Neural crest cell (in vitro differentiated cells): ENCODE measurements at regions not wholly inside any gene's neighbourhood (a gene's known extent, or its start where the extent isn't known, plus 50 kb on each side); places are given as distances from the start of the nearest gene placed in this dataset.

Experiments used
- DNase-seq: peaks from one replicate; pipeline ENCODE4 v3.0.0; 2021; ENCODE audit warnings: low read depth, mixed read lengths, low spot score
- H3K27ac Mint-ChIP-seq: one replicate; pipeline ENCODE4 v1.8.0; 2021; ENCODE audit warnings: mild to moderate bottlenecking, mixed read lengths; ENCODE audit not compliant: unreplicated experiment
- H3K27me3 Mint-ChIP-seq: 2 replicates; pipeline ENCODE4 v1.8.0; 2021; ENCODE audit warnings: low read depth, mild to moderate bottlenecking, mixed read lengths
- H3K36me3 Mint-ChIP-seq: 2 replicates; pipeline ENCODE4 v1.8.0; 2021; ENCODE audit warnings: low read depth, mild to moderate bottlenecking, mixed read lengths
- H3K4me1 Mint-ChIP-seq: 2 replicates; pipeline ENCODE4 v1.8.0; 2021; ENCODE audit warnings: mixed read lengths
- H3K4me3 Mint-ChIP-seq: one replicate; pipeline ENCODE4 v1.8.0; 2021; ENCODE audit warnings: mild to moderate bottlenecking, mixed read lengths
- H3K9me3 Mint-ChIP-seq: 2 replicates; pipeline ENCODE4 v1.8.0; 2021; ENCODE audit warnings: mixed read lengths
- TF ChIP-seq, protein P1 (sequence below): fragments of 200-600 bp; sonication (generic); conservative IDR thresholded peaks from 2 replicates; pipeline ENCODE4 v1.5.0; 2021; ENCODE audit warnings: antibody characterized with exemption, mild to moderate bottlenecking

DNA sequence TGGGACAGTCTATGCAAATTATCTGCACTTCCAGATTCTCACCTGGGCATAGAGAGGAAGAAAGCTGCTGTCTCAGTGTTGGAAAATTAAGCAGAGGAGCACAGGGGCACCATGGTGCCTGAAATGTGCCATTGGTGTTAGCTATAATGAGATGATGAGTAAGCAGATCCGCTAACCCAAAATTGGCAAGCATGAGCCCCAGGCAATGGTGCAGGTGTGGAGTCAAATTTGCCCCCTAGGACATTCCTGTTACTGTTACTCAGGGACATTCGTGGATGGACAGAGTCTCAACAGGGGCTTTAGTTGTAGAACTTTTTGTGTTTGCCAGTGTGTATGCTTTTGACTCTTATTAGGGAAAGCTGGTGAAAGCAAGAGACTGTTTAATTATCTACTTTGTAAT, 385.2 kb upstream of the KLF6 start:
- H3K4me3 Mint-ChIP-seq = no peak overlapping the region
- no peaks in the 10 kb centered on the region for H3K4me1 Mint-ChIP-seq
- no peak for DNase-seq
- TF ChIP-seq, protein P1, sequence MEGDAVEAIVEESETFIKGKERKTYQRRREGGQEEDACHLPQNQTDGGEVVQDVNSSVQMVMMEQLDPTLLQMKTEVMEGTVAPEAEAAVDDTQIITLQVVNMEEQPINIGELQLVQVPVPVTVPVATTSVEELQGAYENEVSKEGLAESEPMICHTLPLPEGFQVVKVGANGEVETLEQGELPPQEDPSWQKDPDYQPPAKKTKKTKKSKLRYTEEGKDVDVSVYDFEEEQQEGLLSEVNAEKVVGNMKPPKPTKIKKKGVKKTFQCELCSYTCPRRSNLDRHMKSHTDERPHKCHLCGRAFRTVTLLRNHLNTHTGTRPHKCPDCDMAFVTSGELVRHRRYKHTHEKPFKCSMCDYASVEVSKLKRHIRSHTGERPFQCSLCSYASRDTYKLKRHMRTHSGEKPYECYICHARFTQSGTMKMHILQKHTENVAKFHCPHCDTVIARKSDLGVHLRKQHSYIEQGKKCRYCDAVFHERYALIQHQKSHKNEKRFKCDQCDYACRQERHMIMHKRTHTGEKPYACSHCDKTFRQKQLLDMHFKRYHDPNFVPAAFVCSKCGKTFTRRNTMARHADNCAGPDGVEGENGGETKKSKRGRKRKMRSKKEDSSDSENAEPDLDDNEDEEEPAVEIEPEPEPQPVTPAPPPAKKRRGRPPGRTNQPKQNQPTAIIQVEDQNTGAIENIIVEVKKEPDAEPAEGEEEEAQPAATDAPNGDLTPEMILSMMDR = no peak
- peaks cover 12% of the 10 kb centered on the region for H3K9me3 Mint-ChIP-seq
- no peaks in the 10 kb centered on the region for H3K27me3 Mint-ChIP-seq
- no peak overlapping the region for H3K27ac Mint-ChIP-seq
- H3K36me3 Mint-ChIP-seq = peaks cover 10% of the 10 kb centered on the region

DNA sequence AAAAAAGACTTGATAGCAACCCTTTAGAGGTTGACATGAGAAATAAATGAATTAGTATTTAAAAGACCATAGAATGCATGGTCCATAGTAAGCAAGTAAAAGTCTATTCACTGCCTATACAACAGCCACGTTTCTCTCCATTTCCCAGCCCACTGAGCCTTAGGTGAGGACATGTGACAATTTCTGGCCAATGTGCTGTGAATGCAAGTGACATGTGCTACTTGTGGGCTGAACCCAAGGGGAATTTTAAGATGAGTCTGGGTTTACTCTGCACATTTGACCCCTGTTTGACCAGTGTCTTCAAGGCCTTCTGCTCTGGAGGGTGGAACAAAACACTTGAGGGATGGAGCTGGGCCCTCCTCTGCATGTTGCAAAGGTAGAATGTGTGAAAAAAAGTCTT, 384.4 kb upstream of the KLF6 start:
- TF ChIP-seq, protein P1 = no peak
- Mint-ChIP-seq H3K4me3 (no peak overlapping the region), H3K36me3 (peaks cover 10% of the 10 kb centered on the region), H3K27me3 (no peaks in the 10 kb centered on the region), H3K4me1 (no peaks in the 10 kb centered on the region), H3K27ac (no peak overlapping the region), H3K9me3 (peaks cover 12% of the 10 kb centered on the region)
- DNase-seq = no peak

DNA sequence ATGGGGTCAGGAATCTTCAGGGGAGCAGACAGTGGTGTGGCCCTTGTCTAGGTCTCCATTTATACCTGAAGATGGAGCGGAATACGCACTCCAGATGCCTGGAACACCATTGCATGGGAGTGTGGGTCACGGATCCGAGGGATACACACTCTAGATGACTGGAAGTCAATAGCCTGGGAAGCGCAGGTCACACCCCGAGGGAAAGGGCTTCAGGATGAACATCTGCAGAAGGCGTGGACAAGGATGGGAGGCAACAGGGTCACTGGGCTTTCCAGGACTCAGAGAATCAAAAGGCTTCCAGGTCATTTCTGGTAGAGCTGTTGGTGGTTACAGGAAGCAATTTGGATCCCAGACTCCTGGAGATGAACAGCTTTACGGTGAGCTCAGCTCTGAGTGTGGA, 382.2 kb upstream of the KLF6 start:
- TF ChIP-seq, protein P1 = no peak

DNA sequence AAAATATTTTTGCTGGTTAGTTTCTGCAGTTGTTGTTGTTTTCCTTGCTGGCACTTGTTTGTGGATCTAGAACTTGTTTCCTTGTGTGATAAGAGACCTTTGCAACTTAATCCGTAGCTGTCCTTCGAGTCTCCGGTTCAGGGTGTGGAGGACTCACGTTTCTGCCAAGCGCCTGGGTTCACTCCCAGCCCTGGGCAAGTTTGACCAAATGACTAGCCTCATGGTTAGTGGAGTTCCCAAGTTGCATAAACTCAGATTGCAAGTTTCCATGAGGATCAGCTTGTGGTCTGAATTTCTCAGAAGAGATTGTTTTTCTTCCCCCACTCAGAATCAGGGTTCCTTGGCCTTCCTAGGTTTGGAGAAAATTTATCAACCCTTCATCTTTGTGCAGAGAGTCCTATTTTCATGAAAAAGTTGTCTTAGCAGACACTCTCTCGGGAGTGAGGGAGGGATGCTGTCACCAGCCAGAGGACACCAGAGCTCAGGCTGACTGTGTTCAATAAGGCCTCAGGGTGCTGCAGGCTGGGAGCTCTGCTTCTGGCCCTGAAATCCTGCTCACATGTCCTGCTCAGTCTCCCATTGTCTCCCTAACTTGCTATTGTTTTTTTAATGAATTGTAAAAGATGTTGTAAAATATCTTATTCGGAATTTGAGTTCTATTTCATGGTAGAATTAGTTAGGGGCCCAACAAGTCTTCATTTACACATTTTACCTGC, 377.7 kb upstream of the KLF6 start:
- Mint-ChIP-seq H3K4me1 (no peaks in the 10 kb centered on the region), H3K4me3 (no peak overlapping the region), H3K9me3 (peaks cover 2% of the 10 kb centered on the region), H3K36me3 (no peaks in the 10 kb centered on the region), H3K27me3 (no peaks in the 10 kb centered on the region), H3K27ac (no peak overlapping the region)
- no peak for DNase-seq
- TF ChIP-seq, protein P1 = no peak

More for the DNA sequence above, 382.2 kb upstream of the KLF6 start:
- Mint-ChIP-seq H3K4me1 (no peaks in the 10 kb centered on the region), H3K4me3 (no peak overlapping the region), H3K36me3 (peaks cover 3% of the 10 kb centered on the region), H3K27me3 (no peaks in the 10 kb centered on the region), H3K9me3 (peaks cover 2% of the 10 kb centered on the region), H3K27ac (no peak overlapping the region)
- DNase-seq = no peak

DNA sequence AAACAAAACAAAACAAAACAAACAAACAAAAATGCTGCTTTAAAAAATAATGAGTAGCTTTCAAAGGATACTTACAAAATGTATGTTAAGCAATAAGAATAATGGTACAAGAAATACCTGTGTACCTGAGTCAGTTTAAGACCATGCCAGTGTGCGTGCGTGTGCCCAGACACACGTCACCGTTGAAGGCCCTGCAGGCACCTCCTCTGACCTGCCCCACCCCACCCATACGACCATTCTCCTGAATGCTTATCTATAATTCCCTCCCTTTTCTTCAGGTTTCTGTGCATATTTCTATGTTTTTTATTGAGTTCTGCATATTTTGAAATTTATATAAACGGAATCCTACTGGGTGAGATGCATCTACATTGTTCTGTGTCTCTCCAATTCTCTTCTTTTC, 374.2 kb upstream of the KLF6 start:
- TF ChIP-seq, protein P1 = no peak
- Mint-ChIP-seq H3K4me1 (peaks cover 12% of the 10 kb centered on the region), H3K27ac (no peak overlapping the region)

More for the DNA sequence above, 374.2 kb upstream of the KLF6 start:
- H3K36me3 Mint-ChIP-seq = no peaks in the 10 kb centered on the region
- no peak for DNase-seq
- H3K4me3 Mint-ChIP-seq = no peak overlapping the region
- H3K27me3 Mint-ChIP-seq = no peaks in the 10 kb centered on the region
- no peaks in the 10 kb centered on the region for H3K9me3 Mint-ChIP-seq
